HG02571 (cell line): ENCODE measurements at regions not wholly inside any gene's neighbourhood (a gene's known extent, or its start where the extent isn't known, plus 50 kb on each side); places are given as distances from the start of the nearest gene placed in this dataset.
"Not testable (repeated sequence)": the region's sequence is repeated elsewhere in the genome, so short reads cannot be mapped to it uniquely, and the experiment has no call there.

ENCODE experiments used
- ATAC-seq: cut with Tn5 transposase; IDR thresholded peaks from one replicate; pipeline ENCODE4 v1.9.1; 2021; ENCODE audit warnings: mild to moderate bottlenecking, moderate library complexity; ENCODE audit not compliant: unreplicated experiment

- no peak for ATAC-seq
Measured at GRCh38 chr2:173711816-173712215, 253.4 kb downstream of the SP3 start.

GRCh38 chr2:173713904-173714555 is 251.1 kb downstream of the SP3 start:
- no peak for ATAC-seq

- ATAC-seq = no peak
Measured at GRCh38 chr2:173715441-173715840, 249.7 kb downstream of the SP3 start.

- ATAC-seq = no peak
Measured at GRCh38 chr2:173716458-173717052, 248.6 kb downstream of the SP3 start.

GRCh38 chr2:173719471-173719870 is 245.7 kb downstream of the SP3 start:
- ATAC-seq = no peak

- ATAC-seq = no peak
Measured at GRCh38 chr2:173720306-173720705, 244.9 kb downstream of the SP3 start.

GRCh38 chr2:173734797-173735196 is 230.4 kb downstream of the SP3 start:
- no peak for ATAC-seq

GRCh38 chr2:173737954-173738575 is 227.1 kb downstream of the SP3 start:
- ATAC-seq = not testable (repeated sequence)

GRCh38 chr2:173739006-173739405 is 226.2 kb downstream of the SP3 start:
- no peak for ATAC-seq

- ATAC-seq = no peak
Measured at GRCh38 chr2:173740639-173741038, 224.5 kb downstream of the SP3 start.

- ATAC-seq = no peak
Measured at GRCh38 chr2:173741759-173742158, 223.4 kb downstream of the SP3 start.

- no peak for ATAC-seq
Measured at GRCh38 chr2:173747035-173747434, 218.1 kb downstream of the SP3 start.

GRCh38 chr2:173749315-173749714 is 215.9 kb downstream of the SP3 start:
- no peak for ATAC-seq

- no peak for ATAC-seq
Measured at GRCh38 chr2:173750353-173750801, 214.8 kb downstream of the SP3 start.

- no peak for ATAC-seq
Measured at GRCh38 chr2:173750831-173751230, 214.3 kb downstream of the SP3 start.

GRCh38 chr2:173751245-173751975 is 213.8 kb downstream of the SP3 start:
- no peak for ATAC-seq

GRCh38 chr2:173752152-173752551 is 213.0 kb downstream of the SP3 start:
- no peak for ATAC-seq

- ATAC-seq = no peak
Measured at GRCh38 chr2:173753441-173753840, 211.7 kb downstream of the SP3 start.

- no peak for ATAC-seq
Measured at GRCh38 chr2:173754165-173754564, 211.0 kb downstream of the SP3 start.

- no peak for ATAC-seq
Measured at GRCh38 chr2:173754837-173755236, 210.3 kb downstream of the SP3 start.

- ATAC-seq = no peak
Measured at GRCh38 chr2:173755798-173756197, 209.4 kb downstream of the SP3 start.

GRCh38 chr2:173759959-173760358 is 205.2 kb downstream of the SP3 start:
- ATAC-seq = no peak
